Hepatocyte (in vitro differentiated cells): ENCODE measurements at regions not wholly inside any gene's neighbourhood (a gene's known extent, or its start where the extent isn't known, plus 50 kb on each side); places are given as distances from the start of the nearest gene placed in this dataset.
A peak's percentile ranks its signal among the peaks of the same experiment; 100 is the strongest.

Source experiments
- DNase-seq: peaks from one replicate; pipeline ENCODE4 v3.0.0-alpha.2; 2016; ENCODE audit warnings: low spot score
- H2AFZ ChIP-seq: fragments of 200-600 bp; sonication (generic); 2 replicates; pipeline ENCODE4 v1.6.0; 2016; ENCODE audit warnings: antibody characterized with exemption, mild to moderate bottlenecking
- H3K27ac ChIP-seq: fragments of 200-600 bp; sonication (generic); 2 replicates; pipeline ENCODE4 v1.5.1; 2016; ENCODE audit warnings: mild to moderate bottlenecking
- H3K27me3 ChIP-seq: fragments of 200-600 bp; sonication (generic); 2 replicates; pipeline ENCODE4 v1.6.1; 2016
- H3K36me3 ChIP-seq: fragments of 200-600 bp; sonication (generic); replicated peaks from 2 replicates; pipeline ENCODE4 v1.5.1; 2016; ENCODE audit warnings: low read depth; ENCODE audit not compliant: insufficient read depth
- H3K4me1 ChIP-seq: fragments of 200-600 bp; sonication (generic); 2 replicates; pipeline ENCODE4 v1.5.1; 2016; ENCODE audit warnings: mild to moderate bottlenecking, moderate library complexity; ENCODE audit not compliant: insufficient read depth
- H3K4me2 ChIP-seq: fragments of 200-600 bp; sonication (generic); 2 replicates; pipeline ENCODE4 v1.6.0; 2016
- H3K4me3 ChIP-seq: fragments of 200-600 bp; sonication (generic); 2 replicates; pipeline ENCODE4 v1.5.1; 2016; ENCODE audit warnings: mild to moderate bottlenecking
- H3K79me2 ChIP-seq: fragments of 200-600 bp; sonication (generic); 2 replicates; pipeline ENCODE4 v1.6.0; 2017; ENCODE audit warnings: mild to moderate bottlenecking
- H3K9me2 ChIP-seq: fragments of 200-600 bp; sonication (generic); replicated peaks from 2 replicates; pipeline ENCODE4 v1.6.0; 2017; ENCODE audit warnings: mild to moderate bottlenecking; ENCODE audit not compliant: insufficient read depth
- H3K9me3 ChIP-seq: fragments of 200-600 bp; sonication (generic); 2 replicates; pipeline ENCODE4 v1.5.1; 2016; ENCODE audit warnings: low read depth, mild to moderate bottlenecking
- H4K20me1 ChIP-seq: fragments of 200-600 bp; sonication (generic); 2 replicates; pipeline ENCODE4 v1.6.0; 2016; ENCODE audit warnings: mild to moderate bottlenecking; ENCODE audit not compliant: insufficient read depth, poor library complexity, severe bottlenecking
- CTCF ChIP-seq: fragments of 200-600 bp; sonication (generic); IDR thresholded peaks from 2 replicates; pipeline ENCODE4 v1.5.1; 2016; ENCODE audit warnings: antibody characterized with exemption, mild to moderate bottlenecking; ENCODE audit not compliant: poor library complexity
- EZH2 ChIP-seq: fragments of 200-600 bp; sonication (generic); IDR thresholded peaks from 2 replicates; pipeline ENCODE4 v1.6.1; 2016; ENCODE audit warnings: antibody characterized with exemption, mild to moderate bottlenecking, borderline replicate concordance
- EZH2phosphoT487 ChIP-seq: fragments of 200-600 bp; sonication (generic); IDR thresholded peaks from one replicate; pipeline ENCODE4 v1.6.1; 2018; ENCODE audit warnings: antibody characterized with exemption, mild to moderate bottlenecking, low read depth, moderate library complexity; ENCODE audit not compliant: unreplicated experiment, severe bottlenecking
- WGBS: methylation state at CpG from one replicate; pipeline ENCODE4 v1.1.6; 2016; ENCODE audit warnings: low lambda C conversion rate; ENCODE audit errors: missing lambda C conversion rate; 5-methylcytosine and 5-hydroxymethylcytosine counted together

GRCh38 chr5:74414228-74414627 is 226.3 kb downstream of the ENC1 start:
- H3K4me1 ChIP-seq, result peaks cover 22% of the 10 kb centered on the region
- peak overlapping the region; percentile 80 for H3K27ac ChIP-seq
- no peak overlapping the region for H2AFZ ChIP-seq
- no peak overlapping the region for H3K4me2 ChIP-seq
- no peaks in the 10 kb centered on the region for H3K27me3 ChIP-seq
- TF ChIP-seq CTCF (no peak), EZH2 (no peak), EZH2phosphoT487 (no peak)
- DNase-seq, result no peak
- H4K20me1 ChIP-seq, result no peaks in the 10 kb centered on the region
- H3K9me2 ChIP-seq, result no peaks in the 10 kb centered on the region
- H3K36me3 ChIP-seq, result no peaks in the 10 kb centered on the region
- H3K9me3 ChIP-seq, result no peaks in the 10 kb centered on the region
- no peaks in the 10 kb centered on the region for H3K79me2 ChIP-seq
- no peak overlapping the region for H3K4me3 ChIP-seq
- WGBS, result 59% methylated on average over 2 of the region's 2 CpGs

GRCh38 chr5:74413403-74414048 is 227.0 kb downstream of the ENC1 start:
- TF ChIP-seq EZH2 (no peak), CTCF (no peak), EZH2phosphoT487 (no peak)
- peak overlapping the region; percentile 80 for H3K27ac ChIP-seq

GRCh38 chr5:74412066-74412465 is 228.5 kb downstream of the ENC1 start:
- 0% methylated on average over 1 of the region's 1 CpG for WGBS
- Histone ChIP-seq H3K36me3 (no peaks in the 10 kb centered on the region), H2AFZ (no peak overlapping the region), H3K4me2 (no peak overlapping the region), H3K4me1 (peaks cover 29% of the 10 kb centered on the region), H3K4me3 (no peak overlapping the region), H3K27ac (no peak overlapping the region), H4K20me1 (no peaks in the 10 kb centered on the region), H3K9me3 (no peaks in the 10 kb centered on the region), H3K27me3 (no peaks in the 10 kb centered on the region), H3K9me2 (no peaks in the 10 kb centered on the region), H3K79me2 (no peaks in the 10 kb centered on the region)
- no peak for TF ChIP-seq EZH2phosphoT487
- no peak for TF ChIP-seq CTCF
- TF ChIP-seq EZH2, result no peak
- DNase-seq, result no peak

More at GRCh38 chr5:74413403-74414048, 227.0 kb downstream of the ENC1 start:
- Histone ChIP-seq H4K20me1 (no peaks in the 10 kb centered on the region), H3K27me3 (no peaks in the 10 kb centered on the region), H3K9me2 (no peaks in the 10 kb centered on the region), H3K4me3 (no peak overlapping the region), H3K4me2 (no peak overlapping the region), H3K79me2 (no peaks in the 10 kb centered on the region), H3K36me3 (no peaks in the 10 kb centered on the region), H3K4me1 (peaks cover 29% of the 10 kb centered on the region), H3K9me3 (no peaks in the 10 kb centered on the region), H2AFZ (no peak overlapping the region)
- DNase-seq, result no peak
- 60% methylated on average over 3 of the region's 3 CpGs for WGBS
